Bronchial epithelial cell (primary cell): ENCODE measurements at regions not wholly inside any gene's neighbourhood (a gene's known extent, or its start where the extent isn't known, plus 50 kb on each side); places are given as distances from the start of the nearest gene placed in this dataset.

ENCODE experiments used
- DNase-seq: peaks from one replicate; pipeline ENCODE4 v3.0.0-alpha.2; 2010; ENCODE audit warnings: low read depth
- FAIRE-seq: peaks from 2 replicates; lab custom pipeline; 2011; peaks lifted over from hg19 to GRCh38; lab: Jason Lieb, UNC
- H3K27me3 ChIP-seq: 2 replicates; pipeline ENCODE4 v1.5.1; 2011; ENCODE audit warnings: low read length; ENCODE audit not compliant: control insufficient read depth, insufficient read depth
- H3K36me3 ChIP-seq: 2 replicates; pipeline ENCODE4 v1.5.1; 2011; ENCODE audit warnings: low read length; ENCODE audit not compliant: control insufficient read depth, insufficient read depth
- H3K4me3 ChIP-seq: 2 replicates; pipeline ENCODE4 v1.5.1; 2011; ENCODE audit warnings: mild to moderate bottlenecking, low read depth, low read length, control low read depth
- CTCF ChIP-seq: IDR thresholded peaks from 2 replicates; pipeline ENCODE4 v1.5.1; 2011; ENCODE audit warnings: mild to moderate bottlenecking, moderate library complexity, low read length, control low read depth, inconsistent platforms; ENCODE audit not compliant: insufficient read depth, severe bottlenecking

- Histone ChIP-seq H3K4me3 (no peak overlapping the region), H3K27me3 (no peaks in the 10 kb centered on the region), H3K36me3 (no peaks in the 10 kb centered on the region)
- DNase-seq (peak; percentile 97), FAIRE-seq (no peak)
- TF ChIP-seq CTCF = no peak
These were observed 856.1 kb upstream of the ID2 start for GRCh38 chr2:7825591-7826312.

GRCh38 chr2:7826656-7827055, 855.2 kb upstream of the ID2 start:
- no peak for DNase-seq
- no peaks in the 10 kb centered on the region for H3K27me3 ChIP-seq
- no peak overlapping the region for H3K4me3 ChIP-seq
- FAIRE-seq = no peak
- H3K36me3 ChIP-seq = no peaks in the 10 kb centered on the region
- TF ChIP-seq CTCF = no peak

DNA sequence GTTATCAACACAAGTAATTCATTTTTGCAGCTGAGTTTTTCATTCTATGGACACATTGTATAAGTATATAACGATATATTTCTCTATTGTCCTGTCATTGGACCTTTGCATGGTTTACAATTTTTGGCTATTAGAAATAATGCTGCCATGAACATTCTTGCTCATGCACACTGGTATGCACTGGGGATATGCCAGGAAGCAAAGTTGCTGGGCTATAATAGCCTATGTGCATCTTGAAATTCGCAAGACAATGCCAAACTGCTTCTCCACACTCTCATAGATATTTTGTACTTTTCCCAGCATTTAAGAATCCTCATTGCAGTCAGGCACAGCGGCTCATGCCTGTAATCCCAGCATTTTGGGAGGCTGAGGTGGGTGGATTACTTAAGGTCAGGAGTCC, 852.6 kb upstream of the ID2 start:
- FAIRE-seq (no peak), DNase-seq (no peak)

DNA sequence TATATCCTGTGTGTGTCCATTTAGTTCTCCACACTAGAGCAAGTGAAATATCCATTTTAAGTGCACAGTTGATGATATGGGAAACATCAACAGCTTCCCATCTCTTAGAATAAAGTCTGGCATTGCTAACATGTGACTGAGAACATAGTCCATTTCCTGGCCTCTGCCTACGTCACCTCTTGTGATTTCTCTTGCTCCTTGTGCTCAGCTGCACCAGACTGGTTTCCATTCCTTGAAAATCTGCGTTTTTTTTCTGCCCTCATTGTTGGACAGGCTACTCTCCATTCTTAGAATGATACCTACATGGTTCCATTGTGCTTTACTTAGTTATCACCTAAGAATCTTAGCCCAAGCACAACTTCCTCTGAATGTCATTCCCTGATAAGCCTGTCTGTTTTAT, 851.2 kb upstream of the ID2 start:
- H3K4me3 ChIP-seq = no peak overlapping the region
- H3K36me3 ChIP-seq = no peaks in the 10 kb centered on the region
- FAIRE-seq (no peak), DNase-seq (no peak)
- no peaks in the 10 kb centered on the region for H3K27me3 ChIP-seq
- TF ChIP-seq CTCF = no peak

More for the DNA sequence above, 852.6 kb upstream of the ID2 start:
- Histone ChIP-seq H3K27me3 (no peaks in the 10 kb centered on the region), H3K4me3 (no peak overlapping the region), H3K36me3 (no peaks in the 10 kb centered on the region)
- TF ChIP-seq CTCF = no peak

- Histone ChIP-seq H3K27me3 (no peaks in the 10 kb centered on the region), H3K36me3 (no peaks in the 10 kb centered on the region), H3K4me3 (no peak overlapping the region)
- DNase-seq (no peak), FAIRE-seq (no peak)
- TF ChIP-seq CTCF = no peak
These were observed 846.7 kb upstream of the ID2 start for GRCh38 chr2:7835151-7835550.
